OCI-LY7 (cell line): ENCODE measurements at regions not wholly inside any gene's neighbourhood (a gene's known extent, or its start where the extent isn't known, plus 50 kb on each side); places are given as distances from the start of the nearest gene placed in this dataset.

Experiments used
- BruUV-seq: library from RNA; stranded (reverse); fragments of 400-500 nt; replicated peaks from 2 replicates; lab custom pipeline; 2021; lab: Mats Ljungman, UMichigan
- CTCF ChIA-PET: fragments of 300-600 bp; sonication (Branson Sonifier 250); formaldehyde crosslinking; loops from one replicate; lab custom pipeline; 2022; ENCODE audit warnings: antibody characterized with exemption; ENCODE audit not compliant: unreplicated experiment; lab: Charles Lee
- POLR2A ChIA-PET: fragments of 300-600 bp; sonication (Branson Sonifier 250); formaldehyde crosslinking; loops from one replicate; lab custom pipeline; 2022; ENCODE audit warnings: antibody characterized with exemption; lab: Charles Lee
- DNase-seq: peaks from one replicate; pipeline ENCODE4 v3.0.0-alpha.2; 2015; ENCODE audit warnings: low spot score
- H2AFZ ChIP-seq: fragments of 200-600 bp; sonication (generic), shearing (Covaris generic); 2 replicates; pipeline ENCODE4 v1.6.1; 2014; ENCODE audit warnings: mild to moderate bottlenecking, antibody characterized with exemption, low read length, moderate library complexity
- H3K27ac ChIP-seq: fragments of 200-600 bp; sonication (generic); 2 replicates; pipeline ENCODE4 v1.5.1; 2014; ENCODE audit warnings: mixed run types, low read depth, mild to moderate bottlenecking, moderate library complexity, low read length, inconsistent platforms; ENCODE audit not compliant: poor library complexity, severe bottlenecking
- H3K36me3 ChIP-seq: fragments of 200-600 bp; sonication (generic); 2 replicates; pipeline ENCODE4 v1.6.1; 2014; ENCODE audit warnings: mild to moderate bottlenecking, antibody characterized with exemption, low read length, moderate library complexity, mixed read lengths; ENCODE audit not compliant: insufficient read depth
- H3K4me1 ChIP-seq: fragments of 200-600 bp; sonication (generic); 2 replicates; pipeline ENCODE4 v1.5.1; 2014; ENCODE audit warnings: mild to moderate bottlenecking, low read length; ENCODE audit not compliant: insufficient read depth, poor library complexity, severe bottlenecking
- H3K4me2 ChIP-seq: fragments of 200-600 bp; sonication (generic); 2 replicates; pipeline ENCODE4 v1.6.1; 2014; ENCODE audit warnings: mild to moderate bottlenecking, low read length
- H3K4me3 ChIP-seq: fragments of 200-600 bp; sonication (generic); 2 replicates; pipeline ENCODE4 v1.5.1; 2014; ENCODE audit warnings: mild to moderate bottlenecking, low read depth, low read length; ENCODE audit not compliant: poor library complexity, severe bottlenecking
- H3K79me2 ChIP-seq: fragments of 200-600 bp; sonication (generic); 2 replicates; pipeline ENCODE4 v1.6.1; 2016; ENCODE audit warnings: low read depth, mild to moderate bottlenecking, low read length, moderate library complexity, mixed read lengths; ENCODE audit not compliant: insufficient read depth
- H3K9me2 ChIP-seq: fragments of 200-600 bp; sonication (generic); 2 replicates; pipeline ENCODE4 v1.6.1; 2016; ENCODE audit warnings: mild to moderate bottlenecking, low read length, mixed read lengths; ENCODE audit not compliant: insufficient read depth
- H3K9me3 ChIP-seq: fragments of 200-600 bp; sonication (generic); 2 replicates; pipeline ENCODE4 v1.6.1; 2014; ENCODE audit warnings: mild to moderate bottlenecking, mixed run types, low read length, mixed read lengths
- H4K20me1 ChIP-seq: fragments of 200-600 bp; sonication (generic); 2 replicates; pipeline ENCODE4 v1.6.1; 2014; ENCODE audit warnings: mild to moderate bottlenecking, antibody characterized with exemption, low read length, moderate library complexity, mixed read lengths; ENCODE audit not compliant: insufficient read depth
- CTCF ChIP-seq: fragments of 200-600 bp; sonication (generic); conservative IDR thresholded peaks from 2 replicates; pipeline ENCODE4 v1.5.1; 2014; ENCODE audit warnings: mild to moderate bottlenecking, antibody characterized with exemption, low read length, moderate library complexity, mixed read lengths
- EZH2phosphoT487 ChIP-seq: fragments of 200-600 bp; sonication (generic); IDR thresholded peaks from 2 replicates; pipeline ENCODE4 v1.6.1; 2018; ENCODE audit warnings: low read depth, borderline replicate concordance, mild to moderate bottlenecking, mixed run types, antibody characterized with exemption, low read length, moderate library complexity, mixed read lengths
- intact Hi-C: fragments of 100-400 bp; cut with micrococcal nuclease; formaldehyde crosslinking; loops from one replicate; pipeline ENCODE4 v1.10.0; 2022; ENCODE audit not compliant: unreplicated experiment

GRCh38 chr5:135753990-135754389, 80.5 kb upstream of the SLC25A48 start:
- Histone ChIP-seq H4K20me1 (no peaks in the 10 kb centered on the region), H3K36me3 (no peaks in the 10 kb centered on the region), H3K4me2 (no peak overlapping the region), H3K9me2 (no peaks in the 10 kb centered on the region), H3K4me1 (no peaks in the 10 kb centered on the region), H3K9me3 (no peaks in the 10 kb centered on the region), H3K4me3 (no peak overlapping the region), H3K27ac (no peak overlapping the region), H3K79me2 (no peaks in the 10 kb centered on the region), H2AFZ (no peak overlapping the region)
- TF ChIP-seq EZH2phosphoT487 (no peak), CTCF (no peak)
- BruUV-seq = no TSS peak
- intact Hi-C loops = no loop called here
- ChIA-PET CTCF (no interaction called here), POLR2A (no interaction called here)
- no peak for DNase-seq

GRCh38 chr5:135750506-135750905, 84.0 kb upstream of the SLC25A48 start:
- peak; percentile 48 for TF ChIP-seq CTCF
- TF ChIP-seq EZH2phosphoT487 = no peak
- Histone ChIP-seq H3K4me2 (no peak overlapping the region), H3K79me2 (no peaks in the 10 kb centered on the region), H2AFZ (no peak overlapping the region), H4K20me1 (no peaks in the 10 kb centered on the region), H3K9me2 (no peaks in the 10 kb centered on the region), H3K36me3 (no peaks in the 10 kb centered on the region), H3K27ac (no peak overlapping the region), H3K4me1 (no peaks in the 10 kb centered on the region), H3K9me3 (no peaks in the 10 kb centered on the region), H3K4me3 (no peak overlapping the region)
- ChIA-PET CTCF (no interaction called here), POLR2A (no interaction called here)
- DNase-seq = no peak
- BruUV-seq = no TSS peak
- intact Hi-C loops = no loop called here

- H3K4me1 ChIP-seq = no peaks in the 10 kb centered on the region
- H4K20me1 ChIP-seq = no peaks in the 10 kb centered on the region
- H3K9me3 ChIP-seq = no peaks in the 10 kb centered on the region
- TF ChIP-seq EZH2phosphoT487 = no peak
- TF ChIP-seq CTCF = no peak
- intact Hi-C loops = no loop called here
- POLR2A ChIA-PET = no interaction called here
- H3K36me3 ChIP-seq = no peaks in the 10 kb centered on the region
- H3K79me2 ChIP-seq = no peaks in the 10 kb centered on the region
- CTCF ChIA-PET = no interaction called here
- no TSS peak for BruUV-seq
- no peak overlapping the region for H3K27ac ChIP-seq
- H3K9me2 ChIP-seq = no peaks in the 10 kb centered on the region
- no peak for DNase-seq
- no peak overlapping the region for H3K4me3 ChIP-seq
- no peak overlapping the region for H2AFZ ChIP-seq
- H3K4me2 ChIP-seq = no peak overlapping the region
These were observed 86.6 kb upstream of the SLC25A48 start for GRCh38 chr5:135747824-135748223.
